ENCODE measurements at regions not wholly inside any gene's neighbourhood (a gene's known extent, or its start where the extent isn't known, plus 50 kb on each side); places are given as distances from the start of the nearest gene placed in this dataset.

- TF ChIP-seq, protein P1, sequence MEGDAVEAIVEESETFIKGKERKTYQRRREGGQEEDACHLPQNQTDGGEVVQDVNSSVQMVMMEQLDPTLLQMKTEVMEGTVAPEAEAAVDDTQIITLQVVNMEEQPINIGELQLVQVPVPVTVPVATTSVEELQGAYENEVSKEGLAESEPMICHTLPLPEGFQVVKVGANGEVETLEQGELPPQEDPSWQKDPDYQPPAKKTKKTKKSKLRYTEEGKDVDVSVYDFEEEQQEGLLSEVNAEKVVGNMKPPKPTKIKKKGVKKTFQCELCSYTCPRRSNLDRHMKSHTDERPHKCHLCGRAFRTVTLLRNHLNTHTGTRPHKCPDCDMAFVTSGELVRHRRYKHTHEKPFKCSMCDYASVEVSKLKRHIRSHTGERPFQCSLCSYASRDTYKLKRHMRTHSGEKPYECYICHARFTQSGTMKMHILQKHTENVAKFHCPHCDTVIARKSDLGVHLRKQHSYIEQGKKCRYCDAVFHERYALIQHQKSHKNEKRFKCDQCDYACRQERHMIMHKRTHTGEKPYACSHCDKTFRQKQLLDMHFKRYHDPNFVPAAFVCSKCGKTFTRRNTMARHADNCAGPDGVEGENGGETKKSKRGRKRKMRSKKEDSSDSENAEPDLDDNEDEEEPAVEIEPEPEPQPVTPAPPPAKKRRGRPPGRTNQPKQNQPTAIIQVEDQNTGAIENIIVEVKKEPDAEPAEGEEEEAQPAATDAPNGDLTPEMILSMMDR (IDR thresholded peaks at IDR 0.05): no peak
- TF ChIP-seq ZFX (IDR thresholded peaks at IDR 0.05; ENCODE audit: borderline replicate concordance): no peak
Measured at GRCh38 chrX:115939070-115939469, 231.5 kb upstream of the AGTR2 start.

Data from 22Rv1 (cell line).